DMS 273 treated with DMSO at 0.1 percent for 48 hours (cell line): ENCODE measurements at regions not wholly inside any gene's neighbourhood (a gene's known extent, or its start where the extent isn't known, plus 50 kb on each side); places are given as distances from the start of the nearest gene placed in this dataset.

Experiments
- DNase-seq: peaks from one replicate; lab custom pipeline; 2025; lab: John Stamatoyannopoulos, UW

GRCh38 chr6:139666284-139666683, 291.8 kb upstream of the CITED2 start:
- DNase-seq = no peak

- no peak for DNase-seq
Observed at GRCh38 chr6:139663996-139664395, 289.5 kb upstream of the CITED2 start.

- DNase-seq = no peak
Observed at GRCh38 chr6:139659711-139660110, 285.3 kb upstream of the CITED2 start.

GRCh38 chr6:139659196-139659595, 284.7 kb upstream of the CITED2 start:
- DNase-seq = no peak

- DNase-seq = no peak
Observed at GRCh38 chr6:139657119-139657518, 282.7 kb upstream of the CITED2 start.

- DNase-seq = no peak
Observed at GRCh38 chr6:139655783-139656705, 281.6 kb upstream of the CITED2 start.

GRCh38 chr6:139654888-139655782, 280.7 kb upstream of the CITED2 start:
- no peak for DNase-seq

GRCh38 chr6:139654309-139654708, 279.9 kb upstream of the CITED2 start:
- DNase-seq = no peak

GRCh38 chr6:139653111-139653510, 278.7 kb upstream of the CITED2 start:
- no peak for DNase-seq

GRCh38 chr6:139650941-139651340, 276.5 kb upstream of the CITED2 start:
- no peak for DNase-seq

GRCh38 chr6:139649732-139650131, 275.3 kb upstream of the CITED2 start:
- DNase-seq = no peak

GRCh38 chr6:139649128-139649527, 274.7 kb upstream of the CITED2 start:
- DNase-seq = no peak

- no peak for DNase-seq
Observed at GRCh38 chr6:139648430-139649000, 274.1 kb upstream of the CITED2 start.

- DNase-seq = no peak
Observed at GRCh38 chr6:139647841-139648240, 273.4 kb upstream of the CITED2 start.

- DNase-seq = no peak
Observed at GRCh38 chr6:139647016-139647415, 272.6 kb upstream of the CITED2 start.

GRCh38 chr6:139644821-139645220, 270.4 kb upstream of the CITED2 start:
- no peak for DNase-seq

GRCh38 chr6:139643986-139644385, 269.5 kb upstream of the CITED2 start:
- DNase-seq = no peak

- DNase-seq = no peak
Observed at GRCh38 chr6:139642346-139642745, 267.9 kb upstream of the CITED2 start.

GRCh38 chr6:139641376-139641775, 266.9 kb upstream of the CITED2 start:
- DNase-seq = no peak

GRCh38 chr6:139640921-139641320, 266.5 kb upstream of the CITED2 start:
- DNase-seq = no peak

- DNase-seq = no peak
Observed at GRCh38 chr6:139640448-139640847, 266.0 kb upstream of the CITED2 start.

- no peak for DNase-seq
Observed at GRCh38 chr6:139639507-139639906, 265.1 kb upstream of the CITED2 start.
